Naive thymus-derived CD8-positive, alpha-beta T cell (primary cell): ENCODE measurements at regions not wholly inside any gene's neighbourhood (a gene's known extent, or its start where the extent isn't known, plus 50 kb on each side); places are given as distances from the start of the nearest gene placed in this dataset.
"Not testable (repeated sequence)": the region's sequence is repeated elsewhere in the genome, so short reads cannot be mapped to it uniquely, and the experiment has no call there.

ENCODE experiments used
- ATAC-seq, 2 donors: fragments of 150-1000 bp; cut with Tn5 transposase in 1 of 2; sonication (Bioruptor Pico), chemical (Tn5 transposase) in 1 of 2; 1 replicate in 1 of 2; 2 replicates in 1 of 2; pipeline ENCODE4 v1.10.0; 2021; ENCODE audit warnings: mild to moderate bottlenecking in 2 of 2, moderate library complexity in 2 of 2
- POLR2A ChIA-PET: fragments of 350-600 bp; sonication (Branson Sonifier 250); formaldehyde crosslinking; loops from one replicate; lab custom pipeline; 2021; ENCODE audit warnings: antibody characterized with exemption; lab: Charles Lee
- DNase-seq, 10 donors: peaks; one replicate each; pipeline versions ENCODE4 v3.0.0 to v3.0.0-alpha.2; 2020 to 2022
- H3K27ac Mint-ChIP-seq, 10 donors: one replicate each; pipeline ENCODE4 v1.8.0; 2020 to 2022; ENCODE audit warnings: mild to moderate bottlenecking in 10 of 10, mixed read lengths in 10 of 10, moderate library complexity in 4 of 10, inconsistent platforms in 1 of 10
- H3K27me3 Mint-ChIP-seq, 5 donors: one replicate each; pipeline ENCODE4 v1.8.0; 2021 to 2022; ENCODE audit warnings: mixed read lengths in 5 of 5
- H3K36me3 Mint-ChIP-seq, 3 donors: one replicate each; pipeline ENCODE4 v1.8.0; 2020 to 2022; ENCODE audit warnings: mixed read lengths in 3 of 3, mild to moderate bottlenecking in 2 of 3, inconsistent platforms in 1 of 3
- H3K4me1 Mint-ChIP-seq, 4 donors: one replicate each; pipeline ENCODE4 v1.8.0; 2021 to 2022; ENCODE audit warnings: mixed read lengths in 4 of 4
- H3K4me3 Mint-ChIP-seq, 10 donors: one replicate each; pipeline ENCODE4 v1.8.0; 2020 to 2022; ENCODE audit warnings: mild to moderate bottlenecking in 10 of 10, mixed read lengths in 10 of 10, moderate library complexity in 6 of 10, inconsistent platforms in 1 of 10
- H3K9me3 Mint-ChIP-seq, 9 donors: one replicate each; pipeline ENCODE4 v1.8.0; 2020 to 2022; ENCODE audit warnings: mixed read lengths in 9 of 9, mild to moderate bottlenecking in 3 of 9, inconsistent platforms in 1 of 9, moderate library complexity in 1 of 9

GRCh38 chr12:25322918-25323531 is 72.3 kb upstream of the KRAS start:
- POLR2A ChIA-PET, result interaction anchor here (0.8 to 3.1 kb wide), 4 partner anchors 22 to 72 kb away, joined by 3 to 15 read pairs (median 4); partner anchors contain the start of gene KRAS
- Mint-ChIP-seq H3K9me3 (peaks cover 0 to 4% (median 0%) of the 10 kb centered on the region in 9 donors), H3K4me3 (peak overlapping the region; percentile 67 to 94 (median 83)), H3K27ac (peak overlapping the region; percentile 86 to 99 (median 92)), H3K4me1 (peaks cover 26 to 53% (median 45%) of the 10 kb centered on the region in 4 donors), H3K27me3 (no peaks in the 10 kb centered on the region), H3K36me3 (no peaks in the 10 kb centered on the region)
- DNase-seq (peak in 1 of 10 donors; percentile 5), ATAC-seq (peak; percentile 48 to 64)

GRCh38 chr12:25322351-25322750 is 71.6 kb upstream of the KRAS start:
- ATAC-seq (peak; percentile 78 to 92), DNase-seq (peak in 4 of 10 donors; percentile 3 to 32 (median 26))
- POLR2A ChIA-PET, result interaction anchor here (3.1 kb wide), 1 partner anchor 71 kb away, joined by 15 read pairs; the partner anchor contains the start of gene KRAS
- H3K4me1 Mint-ChIP-seq, result peaks cover 26 to 52% (median 45%) of the 10 kb centered on the region in 4 donors
- no peaks in the 10 kb centered on the region for H3K36me3 Mint-ChIP-seq
- peak overlapping the region; percentile 82 to 99 (median 92) for H3K27ac Mint-ChIP-seq
- H3K4me3 Mint-ChIP-seq, result peak overlapping the region; percentile 67 to 94 (median 83)
- no peaks in the 10 kb centered on the region for H3K27me3 Mint-ChIP-seq
- H3K9me3 Mint-ChIP-seq, result peaks cover 0 to 4% (median 0%) of the 10 kb centered on the region in 9 donors

GRCh38 chr12:25321772-25322171 is 71.0 kb upstream of the KRAS start:
- H3K36me3 Mint-ChIP-seq, result no peaks in the 10 kb centered on the region
- no peak for DNase-seq
- H3K27ac Mint-ChIP-seq, result peak overlapping the region; percentile 79 to 99 (median 92)
- H3K4me1 Mint-ChIP-seq, result peaks cover 26 to 52% (median 45%) of the 10 kb centered on the region in 4 donors
- H3K4me3 Mint-ChIP-seq, result peak overlapping the region in 9 of 10 donors; percentile 17 to 94 (median 82)
- H3K9me3 Mint-ChIP-seq, result peaks cover 0 to 4% (median 0%) of the 10 kb centered on the region in 9 donors
- ATAC-seq, result no peak
- POLR2A ChIA-PET, result interaction anchor here (0.6 to 3.1 kb wide), 4 partner anchors 60 to 71 kb away, joined by 3 to 15 read pairs (median 7); partner anchors contain the start of gene KRAS
- H3K27me3 Mint-ChIP-seq, result no peaks in the 10 kb centered on the region

- Mint-ChIP-seq H3K4me1 (peaks cover 26 to 50% (median 45%) of the 10 kb centered on the region in 4 donors), H3K27me3 (no peaks in the 10 kb centered on the region), H3K4me3 (no peak overlapping the region), H3K9me3 (peaks cover 0 to 4% (median 0%) of the 10 kb centered on the region in 9 donors), H3K27ac (peak overlapping the region in 5 of 10 donors; percentile 5 to 86 (median 55)), H3K36me3 (no peaks in the 10 kb centered on the region)
- no peak for DNase-seq
- no peak for ATAC-seq
- POLR2A ChIA-PET, result interaction anchor here (1.1 to 1.6 kb wide), 2 partner anchors 62 to 69 kb away, joined by 3 to 6 read pairs; partner anchors contain the start of gene KRAS
Measured at GRCh38 chr12:25320123-25321006, 69.6 kb upstream of the KRAS start.

- no peaks in the 10 kb centered on the region for H3K36me3 Mint-ChIP-seq
- POLR2A ChIA-PET, result no interaction called here
- no peaks in the 10 kb centered on the region for H3K27me3 Mint-ChIP-seq
- no peak overlapping the region for H3K4me3 Mint-ChIP-seq
- no peak for DNase-seq
- H3K9me3 Mint-ChIP-seq, result peaks cover 0 to 4% (median 0%) of the 10 kb centered on the region in 9 donors
- H3K4me1 Mint-ChIP-seq, result peaks cover 26 to 50% (median 45%) of the 10 kb centered on the region in 4 donors
- no peak for ATAC-seq
- peak overlapping the region in 3 of 10 donors; percentile 31 to 55 (median 51) for H3K27ac Mint-ChIP-seq
Measured at GRCh38 chr12:25319233-25319984, 68.7 kb upstream of the KRAS start.

GRCh38 chr12:25317553-25317952 is 66.8 kb upstream of the KRAS start:
- no peak for ATAC-seq
- Mint-ChIP-seq H3K9me3 (peaks cover 0 to 4% (median 0%) of the 10 kb centered on the region in 9 donors), H3K4me1 (peaks cover 15 to 33% (median 28%) of the 10 kb centered on the region in 4 donors), H3K36me3 (no peaks in the 10 kb centered on the region), H3K27me3 (no peaks in the 10 kb centered on the region), H3K4me3 (no peak overlapping the region), H3K27ac (peak overlapping the region in 1 of 10 donors; percentile 20)
- POLR2A ChIA-PET, result interaction anchor here (0.8 kb wide), 1 partner anchor 22 kb away, joined by 3 read pairs; no protein-coding TSS in a partner anchor
- DNase-seq, result no peak

- ATAC-seq, result no peak
- DNase-seq, result no peak
- H3K9me3 Mint-ChIP-seq, result no peaks in the 10 kb centered on the region
- peak overlapping the region in 1 of 10 donors; percentile 40 for H3K27ac Mint-ChIP-seq
- POLR2A ChIA-PET, result no interaction called here
- no peaks in the 10 kb centered on the region for H3K36me3 Mint-ChIP-seq
- H3K4me3 Mint-ChIP-seq, result no peak overlapping the region
- peaks cover 1 to 11% (median 7%) of the 10 kb centered on the region in 4 donors for H3K4me1 Mint-ChIP-seq
- no peaks in the 10 kb centered on the region for H3K27me3 Mint-ChIP-seq
Measured at GRCh38 chr12:25315388-25315787, 64.7 kb upstream of the KRAS start.

- ATAC-seq, H3K9me3 Mint-ChIP-seq, H3K4me1 Mint-ChIP-seq, H3K27me3 Mint-ChIP-seq, DNase-seq, H3K36me3 Mint-ChIP-seq, H3K4me3 Mint-ChIP-seq, POLR2A ChIA-PET: not testable (repeated sequence)
- peak overlapping the region in 3 of 10 donors; percentile 3 to 43 (median 5) for H3K27ac Mint-ChIP-seq
Measured at GRCh38 chr12:25313266-25313990, 62.7 kb upstream of the KRAS start.

- DNase-seq (no peak), ATAC-seq (no peak)
- Mint-ChIP-seq H3K27me3 (no peaks in the 10 kb centered on the region), H3K36me3 (no peaks in the 10 kb centered on the region), H3K4me3 (no peak overlapping the region), H3K27ac (no peak overlapping the region), H3K4me1 (peaks cover 0 to 5% (median 2%) of the 10 kb centered on the region in 4 donors), H3K9me3 (no peaks in the 10 kb centered on the region)
- POLR2A ChIA-PET, result no interaction called here
Measured at GRCh38 chr12:25311506-25311905, 60.8 kb upstream of the KRAS start.

GRCh38 chr12:25310071-25310470 is 59.3 kb upstream of the KRAS start:
- H3K9me3 Mint-ChIP-seq, H3K36me3 Mint-ChIP-seq, H3K4me3 Mint-ChIP-seq, H3K4me1 Mint-ChIP-seq, ATAC-seq, DNase-seq, POLR2A ChIA-PET, H3K27me3 Mint-ChIP-seq: not testable (repeated sequence)
- H3K27ac Mint-ChIP-seq, result peak overlapping the region in 1 of 10 donors; percentile 21

- no peak overlapping the region for H3K4me3 Mint-ChIP-seq
- no peaks in the 10 kb centered on the region for H3K9me3 Mint-ChIP-seq
- no peaks in the 10 kb centered on the region for H3K36me3 Mint-ChIP-seq
- ATAC-seq (no peak), DNase-seq (no peak)
- POLR2A ChIA-PET, result interaction anchor here (0.7 kb wide), 1 partner anchor 48 kb away, joined by 3 read pairs; no protein-coding TSS in a partner anchor
- no peak overlapping the region for H3K27ac Mint-ChIP-seq
- H3K27me3 Mint-ChIP-seq, result no peaks in the 10 kb centered on the region
- peaks cover 0 to 5% (median 2%) of the 10 kb centered on the region in 4 donors for H3K4me1 Mint-ChIP-seq
Measured at GRCh38 chr12:25308756-25309155, 58.0 kb upstream of the KRAS start.
